WTC11 (cell line): ENCODE measurements at regions not wholly inside any gene's neighbourhood (a gene's known extent, or its start where the extent isn't known, plus 50 kb on each side); places are given as distances from the start of the nearest gene placed in this dataset.

Experiments
- ATAC-seq: fragments of 200-7000 bp; cut with Tn5 transposase; 2 replicates; pipeline ENCODE4 v1.10.0; 2021; ENCODE audit warnings: mild to moderate bottlenecking, moderate library complexity
- CTCF ChIA-PET: fragments of 300-600 bp; sonication (Branson Sonifier 250); formaldehyde crosslinking; loops from one replicate; lab custom pipeline; 2021; ENCODE audit warnings: antibody characterized with exemption; lab: Charles Lee
- POLR2A ChIA-PET: fragments of 350-600 bp; sonication (Branson Sonifier 250); formaldehyde crosslinking; loops from one replicate; lab custom pipeline; 2021; ENCODE audit warnings: antibody characterized with exemption; lab: Charles Lee
- DNase-seq: peaks from one replicate; pipeline ENCODE4 v3.0.0; 2021; ENCODE audit warnings: low spot score
- H3K27ac Mint-ChIP-seq: 2 replicates; pipeline ENCODE4 v1.8.0; 2021; ENCODE audit warnings: mixed read lengths
- H3K27me3 Mint-ChIP-seq: 2 replicates; pipeline ENCODE4 v1.8.0; 2021; ENCODE audit warnings: low read depth, mild to moderate bottlenecking, moderate library complexity, mixed read lengths
- H3K36me3 Mint-ChIP-seq: 2 replicates; pipeline ENCODE4 v1.8.0; 2021; ENCODE audit warnings: mixed read lengths
- H3K4me1 Mint-ChIP-seq: 2 replicates; pipeline ENCODE4 v1.8.0; 2022; ENCODE audit warnings: mixed read lengths
- H3K4me3 Mint-ChIP-seq: 2 replicates; pipeline ENCODE4 v1.8.0; 2021; ENCODE audit warnings: mild to moderate bottlenecking, moderate library complexity, mixed read lengths
- H3K9me3 Mint-ChIP-seq: 2 replicates; pipeline ENCODE4 v1.8.0; 2021; ENCODE audit warnings: mixed read lengths
- ATF6 ChIP-seq: sonication (generic); formaldehyde crosslinking; IDR thresholded peaks from 2 replicates; pipeline ENCODE4 v1.8.1; 2023; ENCODE audit warnings: mild to moderate bottlenecking, missing genetic modification reagents
- CDX4 ChIP-seq: fragments of 250-450 bp; sonication (Bioruptor Pico); IDR thresholded peaks from 2 replicates; pipeline ENCODE4 v1.9.0; 2021; ENCODE audit warnings: moderate library complexity, mild to moderate bottlenecking, inconsistent platforms, borderline replicate concordance
- CREM ChIP-seq: sonication (generic); formaldehyde crosslinking; IDR thresholded peaks from 2 replicates; pipeline ENCODE4 v1.8.1; 2022; ENCODE audit warnings: mild to moderate bottlenecking, missing genetic modification reagents, moderate library complexity
- E2F4 ChIP-seq: sonication (generic); formaldehyde crosslinking; IDR thresholded peaks from 2 replicates; pipeline ENCODE4 v1.8.1; 2022; ENCODE audit warnings: low read depth, mild to moderate bottlenecking, moderate library complexity, missing genetic modification reagents, borderline replicate concordance
- GTF2I ChIP-seq: fragments of 250-450 bp; sonication (Bioruptor Pico); conservative IDR thresholded peaks from 2 replicates; pipeline ENCODE4 v1.4.0; 2021; ENCODE audit warnings: mild to moderate bottlenecking
- HMGA2 ChIP-seq: fragments of 250-450 bp; sonication (Bioruptor Pico); IDR thresholded peaks from 2 replicates; pipeline ENCODE4 v1.4.0; 2021; ENCODE audit warnings: mild to moderate bottlenecking, moderate library complexity
- MLX ChIP-seq: sonication (generic); formaldehyde crosslinking; IDR thresholded peaks from 2 replicates; pipeline ENCODE4 v1.8.1; 2023; ENCODE audit warnings: mild to moderate bottlenecking, missing genetic modification reagents, moderate library complexity
- MYBL2 ChIP-seq: sonication (generic); formaldehyde crosslinking; IDR thresholded peaks from 2 replicates; pipeline ENCODE4 v1.8.1; 2023; ENCODE audit warnings: mild to moderate bottlenecking, moderate library complexity, missing genetic modification reagents
- NFATC4 ChIP-seq: fragments of 250-450 bp; sonication (Bioruptor Pico); IDR thresholded peaks from 2 replicates; pipeline ENCODE4 v1.9.0; 2021; ENCODE audit warnings: mild to moderate bottlenecking
- NFYB ChIP-seq: sonication (generic); formaldehyde crosslinking; conservative IDR thresholded peaks from 2 replicates; pipeline ENCODE4 v1.8.0; 2022; ENCODE audit warnings: low read depth, missing genetic modification reagents
- OVOL2 ChIP-seq: fragments of 250-450 bp; sonication (Bioruptor Pico); IDR thresholded peaks from 2 replicates; pipeline ENCODE4 v1.9.0; 2021; ENCODE audit warnings: mild to moderate bottlenecking, borderline replicate concordance
- RORB ChIP-seq: fragments of 250-450 bp; sonication (Bioruptor Pico); IDR thresholded peaks from 2 replicates; pipeline ENCODE4 v1.9.0; 2021; ENCODE audit warnings: mild to moderate bottlenecking
- TCF7 ChIP-seq: sonication (generic); formaldehyde crosslinking; IDR thresholded peaks from 2 replicates; pipeline ENCODE4 v1.8.0; 2022; ENCODE audit warnings: mild to moderate bottlenecking, low read depth, missing genetic modification reagents, moderate library complexity
- TEAD4 ChIP-seq: sonication (generic); formaldehyde crosslinking; IDR thresholded peaks from 2 replicates; pipeline ENCODE4 v1.8.0; 2022; ENCODE audit warnings: mild to moderate bottlenecking, missing genetic modification reagents
- USF1 ChIP-seq: sonication (generic); formaldehyde crosslinking; IDR thresholded peaks from 2 replicates; pipeline ENCODE4 v1.8.0; 2022; ENCODE audit warnings: mild to moderate bottlenecking, missing genetic modification reagents
- ZBTB21 ChIP-seq: sonication (generic); formaldehyde crosslinking; IDR thresholded peaks from 2 replicates; pipeline ENCODE4 v1.8.1; 2023; ENCODE audit warnings: mild to moderate bottlenecking, missing genetic modification reagents, borderline replicate concordance
- ZBTB43 ChIP-seq: sonication (generic); formaldehyde crosslinking; IDR thresholded peaks from 2 replicates; pipeline ENCODE4 v1.8.1; 2023; ENCODE audit warnings: mild to moderate bottlenecking, missing genetic modification reagents
- ZNF232 ChIP-seq: sonication (generic); formaldehyde crosslinking; IDR thresholded peaks from 2 replicates; pipeline ENCODE4 v1.8.0; 2022; ENCODE audit warnings: mild to moderate bottlenecking, missing genetic modification reagents
- TF ChIP-seq, protein P1 (sequence below): sonication (generic); formaldehyde crosslinking; IDR thresholded peaks from 2 replicates; pipeline ENCODE4 v1.8.1; 2023; ENCODE audit warnings: mild to moderate bottlenecking, moderate library complexity, missing genetic modification reagents
- TF ChIP-seq, protein P2 (sequence below): sonication (generic); formaldehyde crosslinking; conservative IDR thresholded peaks from 2 replicates; pipeline ENCODE4 v1.8.1; 2022; ENCODE audit warnings: mild to moderate bottlenecking, missing genetic modification reagents

DNA sequence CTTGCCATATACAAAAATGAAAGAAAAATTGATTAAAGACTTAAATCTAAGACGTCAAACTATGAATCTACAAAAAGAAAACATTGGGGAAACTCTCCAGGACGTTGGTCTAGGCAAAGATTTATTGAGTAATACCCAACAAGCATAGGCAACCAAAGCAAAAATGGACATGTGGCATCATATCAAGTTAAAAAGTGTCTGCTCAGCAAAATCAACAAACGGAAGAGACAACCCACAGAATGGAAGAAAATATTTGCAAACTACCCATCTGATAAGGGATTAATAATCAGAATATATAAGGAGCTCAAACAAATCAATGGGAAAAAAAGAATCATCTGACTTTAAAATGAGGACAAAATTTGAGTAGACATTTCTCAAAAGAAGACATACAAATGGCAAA lies 160.9 kb downstream of the DCLK3 start (continued):
- TF ChIP-seq USF1 (CRISPR knock-in tag) = no peak
- TF ChIP-seq ZNF232 = no peak

- TF ChIP-seq ZBTB21 (CRISPR knock-in tag) (no peak), NFYB (CRISPR knock-in tag) (no peak), E2F4 (CRISPR knock-in tag) (no peak), HMGA2 (CRISPR knock-in tag) (no peak), CDX4 (CRISPR knock-in tag) (no peak), TCF7 (CRISPR knock-in tag) (no peak), MYBL2 (no peak), NFATC4 (CRISPR knock-in tag) (no peak), RORB (CRISPR knock-in tag) (no peak), OVOL2 (CRISPR knock-in tag) (no peak), GTF2I (no peak), ATF6 (CRISPR knock-in tag) (no peak), CREM (CRISPR knock-in tag) (no peak), TEAD4 (CRISPR knock-in tag) (no peak), MLX (CRISPR knock-in tag) (no peak), ZBTB43 (CRISPR knock-in tag) (no peak)
- TF ChIP-seq, protein P1, sequence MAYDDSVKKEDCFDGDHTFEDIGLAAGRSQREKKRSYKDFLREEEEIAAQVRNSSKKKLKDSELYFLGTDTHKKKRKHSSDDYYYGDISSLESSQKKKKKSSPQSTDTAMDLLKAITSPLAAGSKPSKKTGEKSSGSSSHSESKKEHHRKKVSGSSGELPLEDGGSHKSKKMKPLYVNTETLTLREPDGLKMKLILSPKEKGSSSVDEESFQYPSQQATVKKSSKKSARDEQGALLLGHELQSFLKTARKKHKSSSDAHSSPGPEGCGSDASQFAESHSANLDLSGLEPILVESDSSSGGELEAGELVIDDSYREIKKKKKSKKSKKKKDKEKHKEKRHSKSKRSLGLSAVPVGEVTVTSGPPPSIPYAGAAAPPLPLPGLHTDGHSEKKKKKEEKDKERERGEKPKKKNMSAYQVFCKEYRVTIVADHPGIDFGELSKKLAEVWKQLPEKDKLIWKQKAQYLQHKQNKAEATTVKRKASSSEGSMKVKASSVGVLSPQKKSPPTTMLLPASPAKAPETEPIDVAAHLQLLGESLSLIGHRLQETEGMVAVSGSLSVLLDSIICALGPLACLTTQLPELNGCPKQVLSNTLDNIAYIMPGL (CRISPR knock-in tag) = no peak
- TF ChIP-seq, protein P2, sequence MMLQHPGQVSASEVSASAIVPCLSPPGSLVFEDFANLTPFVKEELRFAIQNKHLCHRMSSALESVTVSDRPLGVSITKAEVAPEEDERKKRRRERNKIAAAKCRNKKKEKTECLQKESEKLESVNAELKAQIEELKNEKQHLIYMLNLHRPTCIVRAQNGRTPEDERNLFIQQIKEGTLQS (CRISPR knock-in tag) = no peak
- no peaks in the 10 kb centered on the region for H3K9me3 Mint-ChIP-seq
- H3K27ac Mint-ChIP-seq = no peak overlapping the region
- no peaks in the 10 kb centered on the region for H3K27me3 Mint-ChIP-seq
- DNase-seq (no peak), ATAC-seq (no peak)
- no peaks in the 10 kb centered on the region for H3K36me3 Mint-ChIP-seq
- ChIA-PET POLR2A (no interaction called here), CTCF (no interaction called here)
- H3K4me3 Mint-ChIP-seq = no peak overlapping the region
- 0 out of 2 replicates have a peak, but pooled peaks cover 4% of the 10 kb centered on the region for H3K4me1 Mint-ChIP-seq
Observed at GRCh38 chr3:36600404-36600803, 163.9 kb downstream of the DCLK3 start.
